ENCODE measurements at regions not wholly inside any gene's neighbourhood (a gene's known extent, or its start where the extent isn't known, plus 50 kb on each side); places are given as distances from the start of the nearest gene placed in this dataset.
"Not testable (repeated sequence)": the region's sequence is repeated elsewhere in the genome, so short reads cannot be mapped to it uniquely, and the experiment has no call there.

DNA sequence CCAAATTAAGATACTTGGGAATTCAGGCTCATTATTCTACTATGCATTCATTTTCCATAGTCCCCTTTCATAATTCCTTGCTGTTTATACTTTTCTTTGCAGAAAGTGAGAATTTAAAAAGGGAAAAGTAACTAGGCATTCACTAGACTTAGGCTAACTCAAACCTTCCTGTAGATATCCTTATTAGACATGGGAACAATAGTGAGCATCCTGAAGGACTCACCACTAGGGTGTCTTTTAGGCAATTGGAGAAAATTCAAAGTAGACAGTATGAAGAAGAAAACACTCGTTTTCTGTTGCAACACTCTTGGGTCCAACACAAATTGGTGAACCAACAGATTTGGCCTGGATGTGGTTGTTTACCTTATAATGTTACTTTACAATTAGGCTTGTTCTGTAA is 213.2 kb upstream of the GRIN3A start:
- DNase-seq = no peak

DNA sequence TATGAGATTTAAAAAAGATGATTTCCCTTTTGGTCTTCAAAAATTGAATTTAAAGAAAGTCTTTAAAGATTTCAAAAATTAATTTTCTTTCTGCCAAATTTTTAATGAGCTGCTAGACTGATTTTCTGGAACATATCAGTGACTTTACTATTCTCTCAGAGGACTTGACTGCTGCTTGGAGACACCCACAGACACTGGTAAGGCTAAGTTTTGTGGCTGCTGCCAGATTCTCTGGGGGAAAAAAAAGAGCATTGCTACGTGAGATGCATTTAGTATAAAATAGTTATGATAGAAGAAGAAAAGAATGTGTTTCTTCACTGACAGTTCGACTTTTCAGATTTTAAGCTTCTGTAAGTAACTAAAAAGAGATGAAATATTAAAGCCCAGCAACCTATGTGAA is 193.3 kb upstream of the GRIN3A start:
- no peak for DNase-seq

DNA sequence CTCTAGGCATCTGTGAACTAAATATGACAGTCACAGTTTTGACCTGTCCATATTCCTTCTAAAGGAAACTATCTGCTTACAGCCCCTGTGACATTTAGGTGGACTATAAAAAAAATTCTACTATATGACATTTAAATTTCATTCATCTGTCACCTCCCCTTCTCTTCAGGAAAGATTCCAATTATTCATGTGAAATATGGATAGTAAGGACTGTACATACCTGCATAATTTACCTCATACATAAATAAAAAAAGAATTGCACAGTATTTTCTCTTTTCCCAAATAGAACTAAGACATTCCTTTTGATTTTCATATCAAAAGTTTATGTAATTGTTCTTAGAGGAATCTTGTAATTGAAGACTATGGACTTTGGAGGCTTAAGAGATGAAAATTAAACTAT is 192.3 kb upstream of the GRIN3A start:
- DNase-seq = no peak

DNA sequence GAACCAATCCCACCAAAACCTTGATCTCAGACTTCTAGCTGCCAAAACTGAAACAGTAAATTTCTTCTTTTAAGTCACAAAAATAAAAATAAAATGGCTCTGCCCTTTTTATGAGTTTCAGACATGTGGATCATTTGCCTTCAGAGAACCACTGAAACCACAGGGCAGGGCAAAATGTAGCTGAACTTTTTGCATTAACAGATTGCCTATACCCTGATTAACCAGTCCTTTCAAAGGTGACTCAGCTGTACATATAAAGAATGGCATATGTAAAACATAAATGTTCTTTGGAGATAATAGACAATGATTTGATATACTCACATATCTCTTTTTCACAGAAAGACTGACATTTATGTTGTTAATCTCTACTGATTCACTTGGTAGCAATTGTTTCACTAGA is 187.1 kb upstream of the GRIN3A start:
- no peak for DNase-seq

DNA sequence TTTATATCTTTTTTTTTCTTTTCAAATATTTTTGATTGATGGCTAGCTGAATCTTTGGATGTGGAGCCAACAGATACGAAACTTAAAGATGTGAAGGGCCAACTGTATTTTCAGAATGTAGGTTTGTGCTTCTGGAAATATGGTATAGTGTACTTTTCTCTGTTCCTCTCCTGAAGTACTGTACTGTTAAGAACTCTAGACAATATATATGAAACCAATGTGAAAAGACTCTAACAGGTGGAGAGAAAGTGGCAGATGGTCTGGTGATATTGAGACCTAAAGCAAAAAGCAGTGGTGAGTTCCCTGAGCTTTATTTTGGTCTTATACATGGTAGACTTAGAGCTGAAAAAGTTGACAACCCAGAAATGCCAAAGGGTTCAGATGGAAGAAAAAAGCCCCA is 185.0 kb upstream of the GRIN3A start:
- no peak for DNase-seq

DNA sequence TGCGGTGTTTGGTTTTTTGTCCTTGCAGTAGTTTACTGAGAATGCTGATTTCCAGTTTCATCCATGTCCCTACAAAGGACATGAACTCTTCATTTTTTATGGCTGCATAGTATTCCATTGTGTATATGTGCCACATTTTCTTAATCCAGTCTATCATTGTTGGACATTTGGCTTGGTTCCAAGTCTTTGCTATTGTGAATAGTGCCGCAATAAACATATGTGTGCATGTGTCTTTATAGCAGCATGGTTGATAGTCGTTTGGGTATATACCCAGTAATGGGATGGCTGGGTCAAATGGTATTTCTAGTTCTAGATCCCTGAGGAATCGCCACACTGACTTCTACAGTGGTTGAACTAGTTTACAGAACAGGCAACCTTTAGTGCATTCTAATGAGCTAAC is 178.5 kb upstream of the GRIN3A start:
- DNase-seq = not testable (repeated sequence)

DNA sequence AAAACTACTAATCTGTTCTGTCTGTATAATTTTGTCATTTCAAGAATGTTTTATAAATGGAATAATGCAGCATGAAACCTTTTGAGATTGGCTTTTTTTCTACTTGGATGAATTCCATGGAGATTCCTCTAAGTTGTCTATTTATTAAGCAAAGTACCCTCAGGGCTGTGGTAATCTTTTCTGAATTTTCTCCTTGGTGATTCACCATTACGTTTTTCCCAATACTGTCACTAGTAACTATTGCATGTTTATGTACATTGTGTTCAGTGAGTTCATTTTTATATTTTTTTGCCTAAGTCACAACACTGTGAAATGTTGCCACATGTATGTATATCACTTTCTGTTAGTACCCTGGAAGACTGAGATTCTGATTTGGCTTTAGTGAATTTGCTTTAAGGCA is 177.0 kb upstream of the GRIN3A start:
- DNase-seq = no peak

DNA sequence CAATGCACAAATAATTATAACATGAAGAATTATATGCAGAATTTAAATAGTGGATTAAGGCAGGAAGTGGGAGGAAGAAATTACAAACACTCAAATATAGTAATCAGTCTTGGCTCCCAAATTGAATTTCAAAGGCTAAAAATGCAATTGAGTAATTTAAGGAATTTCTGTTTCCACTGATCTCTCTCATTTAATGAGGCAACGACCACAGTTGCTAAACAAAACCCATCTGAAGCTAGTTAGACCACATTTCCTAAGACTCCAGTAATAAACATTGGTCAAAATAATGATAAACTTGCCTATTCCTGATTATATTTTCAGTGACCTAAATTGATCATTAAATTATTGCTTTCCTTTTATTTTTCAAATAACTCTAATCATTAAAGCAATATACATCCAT is 174.3 kb upstream of the GRIN3A start:
- DNase-seq = no peak

DNA sequence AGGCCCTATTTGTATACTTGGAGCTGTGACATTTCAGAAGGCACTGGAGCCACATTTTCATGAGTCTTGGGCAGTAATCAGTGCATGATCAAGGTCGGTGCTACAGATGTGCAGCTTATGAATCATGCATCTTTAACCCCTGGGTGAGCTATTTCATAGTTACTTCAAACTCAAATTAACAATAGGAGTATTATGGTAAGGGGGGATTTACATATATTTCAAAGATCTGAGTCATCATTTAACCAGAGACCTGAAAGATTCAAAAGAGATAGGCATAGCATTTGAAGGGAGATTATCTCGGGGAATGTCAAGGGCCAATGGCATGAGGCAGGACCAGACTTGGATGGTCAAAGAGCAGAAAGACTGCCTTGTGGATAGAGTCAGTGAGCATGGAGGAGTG is 169.0 kb upstream of the GRIN3A start:
- no peak for DNase-seq

DNA sequence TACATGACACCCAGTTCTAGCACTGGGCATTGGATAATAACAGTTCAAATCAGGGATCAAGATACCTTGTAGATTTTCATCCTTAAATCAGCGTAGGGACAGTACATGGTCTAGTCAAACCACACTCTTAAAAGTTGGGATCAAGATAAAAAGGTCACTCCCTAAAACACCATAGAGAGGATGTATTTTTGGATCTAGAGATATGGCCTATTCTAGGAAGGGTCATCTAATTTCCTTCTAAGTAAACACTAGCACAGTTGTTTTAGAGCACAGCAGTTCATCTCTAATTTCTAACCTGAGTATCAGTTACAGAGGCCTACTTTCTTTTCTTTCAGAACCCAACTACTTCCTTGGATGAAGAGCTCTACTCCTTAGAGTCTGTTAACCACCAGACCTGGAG is 166.4 kb upstream of the GRIN3A start:
- no peak for DNase-seq

DNA sequence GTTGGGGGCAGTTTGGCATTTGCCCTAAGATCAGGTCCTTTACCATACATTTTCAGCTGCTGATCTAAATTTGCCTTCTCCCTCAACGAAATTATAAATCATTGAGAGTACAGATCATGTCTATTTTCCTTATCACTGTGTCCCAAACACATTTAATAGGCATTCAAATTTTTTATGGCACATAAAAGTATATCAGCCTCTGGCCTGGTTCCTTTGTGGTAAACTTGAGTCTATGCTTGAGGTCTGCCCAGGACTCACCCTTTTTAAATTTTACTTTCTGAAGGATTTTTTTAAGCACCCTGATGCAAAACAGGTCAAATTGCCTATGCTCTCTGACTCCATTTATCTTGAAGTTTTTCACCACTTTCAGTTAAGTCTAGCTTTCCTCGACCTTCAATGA is 163.6 kb upstream of the GRIN3A start:
- DNase-seq = no peak

DNA sequence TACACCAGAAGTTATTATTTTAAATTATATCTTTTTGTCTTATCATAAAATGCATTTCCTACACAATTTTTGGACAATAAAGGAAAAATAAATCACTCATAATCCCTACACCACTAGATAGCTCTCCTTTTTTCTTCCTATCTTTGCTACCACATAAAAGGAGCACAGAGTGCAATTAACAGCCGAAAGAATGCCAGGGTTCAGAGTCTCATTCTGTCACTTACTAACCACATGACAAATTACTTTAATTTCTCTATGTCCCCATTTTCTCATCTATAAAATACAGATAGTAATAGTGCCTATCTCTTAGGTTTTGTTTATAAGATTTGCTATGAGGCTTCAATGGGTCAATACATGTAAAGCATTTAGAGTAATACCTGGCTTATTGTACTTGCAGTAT is 158.7 kb upstream of the GRIN3A start:
- no peak for DNase-seq

DNA sequence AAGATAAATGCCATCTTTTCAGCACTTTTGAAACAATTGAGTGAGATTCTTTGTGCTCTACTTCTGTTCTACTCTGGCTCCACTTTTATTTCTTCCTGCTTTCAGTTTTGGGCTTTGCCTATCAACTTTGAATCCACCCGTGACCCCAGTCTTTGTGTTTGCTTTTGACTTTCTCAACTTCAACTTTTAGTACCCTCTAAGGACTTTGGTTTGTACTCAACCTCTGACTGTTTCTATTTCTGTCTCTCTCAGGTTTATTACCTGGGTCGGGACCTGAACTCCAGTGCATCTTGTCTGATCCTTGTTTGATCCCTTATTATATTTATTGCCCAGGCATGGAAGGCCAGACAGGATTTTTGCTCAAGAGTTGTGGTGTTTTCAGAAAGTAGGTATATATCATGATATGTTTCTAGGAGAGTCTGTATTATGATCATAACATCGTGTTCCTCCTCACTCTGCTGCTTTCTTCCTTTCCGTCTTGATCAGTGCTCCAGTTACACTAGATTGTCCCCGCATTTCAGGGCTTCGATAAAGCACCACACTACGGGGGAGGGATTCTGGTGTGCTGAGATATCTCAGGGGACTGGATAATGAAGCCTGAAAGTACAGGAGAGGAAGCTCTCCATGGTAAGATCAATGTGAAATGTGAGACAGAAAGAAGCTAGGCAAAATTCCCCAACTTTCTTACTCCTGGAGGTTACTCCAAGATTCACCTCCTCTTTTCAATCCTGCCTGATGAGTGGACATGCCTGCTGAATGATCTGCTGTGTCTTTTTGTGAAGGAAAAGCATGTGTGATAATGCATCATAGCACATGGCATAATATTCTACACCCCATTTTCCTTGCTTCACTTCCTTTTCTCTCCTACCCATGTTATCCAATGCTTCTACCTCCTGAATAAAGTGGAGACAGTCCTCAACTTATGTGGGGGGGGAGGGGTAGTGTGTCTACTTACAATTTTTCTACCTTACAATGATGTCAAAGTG is 155.5 kb upstream of the GRIN3A start:
- no peak for DNase-seq

DNA sequence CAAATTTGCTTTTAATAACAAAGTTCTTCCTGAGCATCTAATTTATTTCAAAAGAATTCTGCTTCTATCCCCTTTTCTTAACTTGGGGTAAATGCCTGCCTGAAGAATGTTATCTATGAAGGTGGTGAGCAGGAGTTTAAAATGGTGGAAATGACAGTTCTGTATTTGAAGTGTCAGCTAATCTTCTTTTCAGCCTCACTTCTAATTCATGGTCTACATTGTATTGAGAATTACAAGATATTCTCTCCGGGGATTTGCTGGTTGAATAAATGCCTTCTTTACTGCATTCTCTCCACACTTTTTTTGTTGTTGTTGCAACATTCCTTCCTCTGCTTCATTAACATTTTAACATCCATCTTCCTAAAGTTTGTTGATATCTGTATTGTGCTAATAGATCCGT is 143.1 kb upstream of the GRIN3A start:
- DNase-seq = no peak

DNA sequence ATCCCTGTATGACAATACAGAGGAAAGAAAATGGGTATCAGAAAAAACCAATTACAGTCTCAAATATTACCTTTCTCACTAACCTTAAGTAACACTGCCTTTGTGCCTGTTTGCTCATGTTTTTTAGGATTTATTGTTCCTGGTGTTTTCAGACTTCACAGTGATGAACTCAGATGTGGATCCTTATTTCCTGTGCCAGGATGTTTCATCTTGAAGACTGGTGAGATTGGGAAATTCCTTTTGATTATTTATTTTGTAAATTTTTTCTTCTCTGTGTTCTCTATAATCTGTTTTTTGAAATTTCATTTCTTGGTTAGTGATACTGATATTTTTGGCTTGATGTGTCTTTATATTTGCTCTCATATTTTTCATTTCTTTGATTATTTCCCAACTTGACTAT is 142.4 kb upstream of the GRIN3A start:
- DNase-seq = no peak

DNA sequence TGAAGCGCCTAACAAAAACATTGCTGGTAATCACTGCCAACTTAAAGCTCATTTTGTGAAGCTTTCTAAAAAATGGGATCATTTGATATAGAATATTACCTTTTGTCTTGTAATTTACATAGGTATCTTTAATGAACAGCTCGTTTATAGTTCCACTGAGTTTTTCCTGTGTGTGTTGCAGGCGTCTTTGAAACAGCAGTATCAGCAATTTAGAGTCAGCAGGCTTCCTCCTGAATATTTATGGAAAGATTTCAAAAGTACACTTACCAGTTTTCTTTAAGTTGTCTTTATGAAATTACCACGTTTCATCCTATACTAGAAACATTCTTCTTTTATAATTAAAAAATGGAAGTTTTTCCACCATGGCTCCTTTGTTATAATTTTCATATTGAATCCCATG is 140.3 kb upstream of the GRIN3A start:
- DNase-seq = no peak

DNA sequence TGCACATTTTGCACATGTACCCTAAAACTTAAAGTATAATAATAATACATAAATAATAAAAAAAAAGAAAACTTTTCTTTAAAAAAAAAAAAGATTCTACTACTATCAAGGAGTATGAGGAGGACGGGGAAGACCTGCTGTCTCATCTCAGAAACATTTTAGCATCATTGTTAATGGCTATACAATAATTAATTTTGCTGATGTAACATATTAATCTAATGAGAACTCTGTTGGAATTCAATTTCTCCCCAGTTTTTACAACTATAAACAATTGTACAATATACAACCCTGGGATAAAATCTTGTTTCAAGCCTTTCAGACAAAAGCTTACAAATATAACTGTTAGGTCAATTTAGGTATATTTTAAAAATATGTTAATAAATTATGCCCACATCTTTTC is 139.0 kb upstream of the GRIN3A start:
- no peak for DNase-seq

DNA sequence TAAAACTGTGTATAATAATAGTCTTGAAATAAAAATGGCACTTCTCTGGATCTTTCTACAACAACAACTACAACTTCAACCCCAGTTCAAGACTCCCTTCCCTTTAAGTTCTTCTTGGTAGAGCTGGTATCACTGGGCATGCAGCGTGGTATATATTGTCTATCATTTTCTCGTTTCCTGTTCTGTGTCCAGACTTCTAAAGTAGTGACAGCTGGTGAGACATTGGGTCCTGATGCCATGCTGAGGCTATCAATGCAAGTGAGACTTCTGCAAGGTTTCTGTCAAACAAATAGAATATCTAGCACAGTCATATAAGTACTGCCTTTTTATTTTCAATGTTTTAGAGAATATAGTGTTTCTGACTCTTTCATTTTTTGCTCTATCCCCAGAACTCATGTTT is 123.0 kb upstream of the GRIN3A start:
- no peak for DNase-seq

DNA sequence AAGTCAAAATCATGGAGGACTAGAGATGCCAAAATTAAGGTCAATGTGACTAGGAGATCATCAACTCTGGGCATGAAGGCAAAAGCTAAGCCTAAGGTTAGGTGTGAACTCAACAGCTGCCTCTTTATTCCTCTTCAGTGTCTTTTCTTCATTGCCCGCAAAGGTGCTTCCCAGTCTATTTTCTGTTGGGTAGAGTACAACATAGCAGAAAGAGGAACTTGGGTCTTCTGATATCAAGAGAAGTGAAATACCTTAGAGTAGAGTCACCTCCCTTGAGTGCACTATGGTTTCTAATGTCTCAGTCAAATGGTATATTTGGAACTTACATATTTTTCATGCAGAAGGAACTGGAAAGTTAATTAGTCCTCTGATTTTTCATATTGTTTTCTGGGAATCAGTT is 122.5 kb upstream of the GRIN3A start:
- no peak for DNase-seq

DNA sequence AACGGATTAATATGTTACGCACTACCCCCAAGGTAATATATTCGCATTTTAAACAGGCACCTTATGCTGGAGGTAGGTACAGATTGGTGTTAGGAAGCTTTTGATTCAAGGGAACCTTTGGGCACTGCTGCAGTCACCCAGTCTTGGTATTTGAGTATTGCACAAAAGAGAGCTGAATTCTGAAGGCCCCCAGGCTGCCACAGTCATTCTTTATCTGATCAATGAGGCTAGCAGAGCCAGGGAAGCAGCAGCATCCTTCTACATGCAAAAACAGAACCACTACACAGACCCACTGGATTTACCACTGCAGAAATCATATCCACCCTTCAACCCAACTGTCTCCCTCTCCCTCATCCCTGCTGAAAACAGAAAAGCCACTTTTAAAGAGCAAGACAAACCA is 121.2 kb upstream of the GRIN3A start:
- no peak for DNase-seq

DNA sequence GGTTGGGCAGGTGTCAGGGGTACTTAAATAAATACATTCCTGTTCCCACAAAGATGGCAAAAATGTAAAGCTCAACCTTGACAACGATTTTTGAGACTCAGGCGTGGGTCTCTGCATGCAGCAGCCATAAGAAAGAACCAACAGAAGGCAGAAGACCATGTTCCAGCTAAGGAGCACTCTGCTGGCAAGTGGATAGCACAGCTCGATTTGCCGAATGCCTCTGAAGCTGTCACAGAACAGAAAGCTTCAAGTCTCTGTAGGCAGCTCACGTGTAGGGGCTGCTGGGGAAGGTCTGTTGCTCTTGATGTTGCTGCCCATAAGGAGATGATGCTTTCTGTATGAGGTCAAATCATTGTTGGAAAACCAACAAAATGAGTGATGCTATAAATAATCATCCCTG is 119.6 kb upstream of the GRIN3A start:
- DNase-seq = no peak

DNA sequence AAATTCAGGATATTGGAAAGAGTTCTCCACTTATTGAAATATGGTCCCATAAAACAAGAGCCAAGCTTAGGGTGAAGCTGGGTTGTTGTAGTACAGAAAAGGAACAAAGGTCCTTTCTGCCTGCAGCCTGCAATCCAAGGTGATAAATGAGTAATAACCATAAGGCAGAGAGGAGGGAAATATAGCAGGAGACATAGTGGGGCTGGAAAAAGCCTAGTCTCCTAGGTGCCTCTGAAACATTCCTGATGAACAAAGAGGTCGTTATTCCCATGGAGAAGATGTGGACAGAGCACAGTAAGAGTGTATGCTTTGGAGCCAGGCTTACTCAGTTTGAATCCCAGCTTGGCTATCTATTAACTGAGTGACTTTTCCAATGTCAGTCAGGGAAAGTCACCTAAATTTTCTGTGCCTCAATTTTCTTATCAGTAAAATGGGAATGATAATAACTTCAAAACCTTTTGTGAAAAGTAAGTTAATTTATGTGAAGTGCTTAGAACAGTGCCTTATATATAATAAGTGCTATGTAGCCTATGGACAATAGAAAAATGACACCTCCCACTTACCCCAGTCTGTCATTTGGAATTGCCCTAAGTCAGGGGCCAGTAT is 110.8 kb upstream of the GRIN3A start:
- DNase-seq = no peak

DNA sequence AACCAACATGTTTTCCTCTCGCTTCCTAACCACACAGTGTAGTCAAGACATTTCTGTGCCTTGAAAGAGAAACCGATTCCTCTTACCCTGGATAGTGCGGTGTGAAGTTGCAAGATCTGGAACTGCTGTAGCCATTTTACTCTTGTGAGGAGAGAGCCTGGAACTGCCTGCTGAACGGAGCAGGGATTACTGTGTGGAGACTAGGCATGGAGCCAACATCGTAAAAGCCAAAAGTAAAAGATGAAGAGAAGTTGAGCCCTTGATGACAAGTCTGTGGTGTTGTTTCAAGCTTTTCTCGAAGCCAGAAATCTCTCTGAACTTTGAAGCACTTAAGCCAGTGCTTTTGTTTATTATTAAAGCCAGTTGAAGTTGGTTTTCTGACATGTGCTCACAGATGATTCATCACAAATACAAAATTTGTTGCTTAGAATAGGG is 110.1 kb upstream of the GRIN3A start:
- DNase-seq = no peak

DNA sequence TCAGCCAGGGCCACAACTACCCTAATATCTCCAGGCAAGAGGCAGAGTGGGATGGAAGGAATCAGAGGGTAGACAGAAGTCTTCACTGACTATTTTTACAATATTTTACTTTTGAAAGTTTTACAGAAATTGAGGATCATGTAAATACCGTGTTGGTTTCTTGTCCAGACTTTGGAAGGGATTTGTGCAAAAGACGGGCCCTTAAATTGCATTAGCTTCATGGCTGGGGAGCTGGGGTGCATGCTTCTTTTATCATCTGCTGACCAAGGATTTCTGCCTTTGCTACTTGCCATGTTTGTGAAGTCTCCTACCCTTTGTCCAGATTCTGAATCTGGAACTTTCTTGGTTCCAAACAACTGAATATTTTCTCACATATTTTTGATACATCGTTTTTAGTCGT is 107.7 kb upstream of the GRIN3A start:
- DNase-seq = no peak

DNA sequence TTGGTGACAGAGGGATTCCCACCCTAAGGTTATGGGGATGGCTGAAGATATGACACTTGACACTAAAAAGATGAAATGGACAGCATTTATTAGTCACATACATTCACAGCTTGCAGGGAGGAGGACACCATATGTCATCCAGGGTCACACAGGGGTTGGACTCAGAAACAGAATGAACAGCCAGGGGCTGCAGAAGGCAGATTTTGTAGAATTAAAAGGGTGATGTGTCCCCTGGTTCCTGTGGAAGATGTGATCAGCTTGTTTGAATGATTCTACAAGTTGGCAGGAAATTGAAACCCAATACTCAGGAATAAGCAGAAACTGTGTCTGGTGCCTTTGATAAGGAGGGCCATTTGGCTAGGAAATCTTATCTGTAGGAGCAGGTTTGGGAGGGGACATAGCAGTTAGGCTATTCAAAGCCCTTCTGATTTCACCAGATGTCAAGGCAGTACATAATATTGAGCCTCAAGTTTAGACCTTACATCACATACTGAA is 102.3 kb upstream of the GRIN3A start:
- no peak for DNase-seq

Measured in NCI-H1417 treated with DMSO at 0.1 percent for 48 hours (cell line).